IMR-90 (cell line): ENCODE measurements at regions not wholly inside any gene's neighbourhood (a gene's known extent, or its start where the extent isn't known, plus 50 kb on each side); places are given as distances from the start of the nearest gene placed in this dataset.
A peak's percentile ranks its signal among the peaks of the same experiment; 100 is the strongest.

Experiments used
- ATAC-seq: fragments of 200-7000 bp; cut with Tn5 transposase; 2 replicates; pipeline ENCODE4 v1.9.1; 2020; ENCODE audit warnings: low read depth, mild to moderate bottlenecking, moderate library complexity
- BruUV-seq: library from RNA; stranded (reverse); fragments of 400-500 nt; replicated peaks from 2 replicates; lab custom pipeline; 2021; lab: Mats Ljungman, UMichigan
- CTCF ChIA-PET: fragments of 300-600 bp; formaldehyde crosslinking; extraction: SDS; loops from one replicate; lab custom pipeline; 2021; ENCODE audit warnings: antibody characterized with exemption; lab: Yijun Ruan, JAX
- POLR2A ChIA-PET: fragments of 300-600 bp; sonication (Branson Sonifier 250); formaldehyde crosslinking; loops from one replicate; lab custom pipeline; 2022; ENCODE audit warnings: antibody characterized with exemption; ENCODE audit not compliant: unreplicated experiment; lab: Charles Lee
- DNase-seq: peaks from one replicate; pipeline ENCODE4 v3.0.0; 2013
- H2AFZ ChIP-seq: replicated peaks from 2 replicates; pipeline ENCODE3; 2013; ENCODE audit warnings: low read length, mild to moderate bottlenecking; ENCODE audit not compliant: poor library complexity
- H2AK5ac ChIP-seq: 2 replicates; pipeline ENCODE4 v1.6.1; 2013; ENCODE audit warnings: low read depth, low read length, inconsistent platforms
- H2AK9ac ChIP-seq: replicated peaks from 2 replicates; pipeline ENCODE3; 2013; ENCODE audit warnings: mild to moderate bottlenecking, low read depth, low read length, moderate library complexity; ENCODE audit not compliant: poor library complexity
- H2BK120ac ChIP-seq: 2 replicates; pipeline ENCODE4 v1.6.1; 2013; ENCODE audit warnings: low read depth, low read length, inconsistent platforms
- H2BK15ac ChIP-seq: 3 replicates; pipeline ENCODE4 v1.6.1; 2013; ENCODE audit warnings: low read depth, low read length, inconsistent platforms
- H2BK20ac ChIP-seq: 2 replicates; pipeline ENCODE4 v1.6.1; 2013; ENCODE audit warnings: low read depth, mild to moderate bottlenecking, inconsistent platforms, low read length, moderate library complexity
- H2BK5ac ChIP-seq: 2 replicates; pipeline ENCODE4 v1.6.1; 2013; ENCODE audit warnings: mild to moderate bottlenecking, low read depth, low read length, inconsistent platforms; ENCODE audit not compliant: poor library complexity, severe bottlenecking
- H3K14ac ChIP-seq: replicated peaks from 2 replicates; pipeline ENCODE4 v1.6.1; 2013; ENCODE audit warnings: low read depth, low read length, inconsistent platforms
- H3K18ac ChIP-seq: 2 replicates; pipeline ENCODE4 v1.6.1; 2013; ENCODE audit warnings: low read depth, low read length, control low read depth
- H3K23ac ChIP-seq: 2 replicates; pipeline ENCODE4 v1.6.1; 2013; ENCODE audit warnings: low read depth, low read length, inconsistent platforms
- H3K27ac ChIP-seq: 2 replicates; pipeline ENCODE4 v1.5.1; 2013; ENCODE audit warnings: mild to moderate bottlenecking, control low read depth, low read length; ENCODE audit not compliant: insufficient read depth
- H3K27me3 ChIP-seq: 2 replicates; pipeline ENCODE4 v1.6.1; 2013; ENCODE audit warnings: low read length; ENCODE audit not compliant: control insufficient read depth, insufficient read depth
- H3K36me3 ChIP-seq: 2 replicates; pipeline ENCODE4 v1.6.1; 2013; ENCODE audit warnings: low read length, mixed read lengths; ENCODE audit not compliant: control insufficient read depth, insufficient read depth
- H3K4ac ChIP-seq: 2 replicates; pipeline ENCODE4 v1.6.1; 2013; ENCODE audit warnings: low read depth, low read length, inconsistent platforms
- H3K4me1 ChIP-seq: 2 replicates; pipeline ENCODE4 v1.6.1; 2013; ENCODE audit warnings: low read length, mixed read lengths; ENCODE audit not compliant: control insufficient read depth, insufficient read depth
- H3K4me2 ChIP-seq: 2 replicates; pipeline ENCODE4 v1.6.1; 2013; ENCODE audit warnings: low read depth, mild to moderate bottlenecking, control low read depth, low read length, moderate library complexity
- H3K4me3 ChIP-seq: 2 replicates; pipeline ENCODE4 v1.5.1; 2013; ENCODE audit warnings: low read depth, mild to moderate bottlenecking, control low read depth, low read length, moderate library complexity; ENCODE audit not compliant: insufficient read depth
- H3K56ac ChIP-seq: 2 replicates; pipeline ENCODE4 v1.6.1; 2013; ENCODE audit warnings: low read length, inconsistent platforms; ENCODE audit not compliant: insufficient read depth; ENCODE audit errors: extremely low read depth
- H3K79me1 ChIP-seq, 2 experiments: 2 replicates each; pipeline ENCODE4 v1.6.1; 2013; ENCODE audit warnings: low read length in 2 of 2, inconsistent platforms in 1 of 2, low read depth in 1 of 2
- H3K9ac ChIP-seq: 2 replicates; pipeline ENCODE4 v1.6.1; 2013; ENCODE audit warnings: low read depth, low read length, control low read depth
- H3K9me1 ChIP-seq: 2 replicates; pipeline ENCODE4 v1.6.1; 2013; ENCODE audit warnings: low read length, inconsistent platforms; ENCODE audit not compliant: insufficient read depth
- H3K9me3 ChIP-seq: 2 replicates; pipeline ENCODE4 v1.6.1; 2013; ENCODE audit warnings: low read length; ENCODE audit not compliant: control insufficient read depth, insufficient read depth
- H4K20me1 ChIP-seq: 2 replicates; pipeline ENCODE4 v1.6.1; 2013; ENCODE audit warnings: low read length, inconsistent platforms; ENCODE audit not compliant: insufficient read depth
- H4K5ac ChIP-seq: 2 replicates; pipeline ENCODE4 v1.6.1; 2013; ENCODE audit warnings: mild to moderate bottlenecking, low read depth, low read length, control low read depth
- H4K8ac ChIP-seq, 2 experiments: 2 replicates each; pipeline ENCODE4 v1.6.1; 2013; ENCODE audit warnings: low read depth in 2 of 2, low read length in 2 of 2, control low read depth in 1 of 2, inconsistent platforms in 1 of 2
- H4K91ac ChIP-seq: 2 replicates; pipeline ENCODE4 v1.6.1; 2013; ENCODE audit warnings: low read depth, low read length, inconsistent platforms; ENCODE audit not compliant: insufficient read depth
- BHLHE40 ChIP-seq: fragments of 150-350 bp; IDR thresholded peaks from 2 replicates; pipeline ENCODE4 v1.6.1; 2016; ENCODE audit warnings: mild to moderate bottlenecking, low read depth, low read length
- CEBPB ChIP-seq: IDR thresholded peaks from 2 replicates; pipeline ENCODE4 v1.6.1; 2012; ENCODE audit warnings: low read depth, low read length, improper control_type of control experiment
- CHD1 ChIP-seq: IDR thresholded peaks from 2 replicates; pipeline ENCODE4 v1.6.1; 2012; ENCODE audit warnings: low read depth, low read length, improper control_type of control experiment
- MAZ ChIP-seq: IDR thresholded peaks from 2 replicates; pipeline ENCODE4 v1.6.1; 2012; ENCODE audit warnings: low read depth, mild to moderate bottlenecking, low read length, improper control_type of control experiment, moderate library complexity, borderline replicate concordance
- NFE2L2 ChIP-seq: fragments of 150-350 bp; IDR thresholded peaks from 2 replicates; pipeline ENCODE4 v1.6.1; 2016; ENCODE audit warnings: low read depth, mild to moderate bottlenecking, low read length
- USF2 ChIP-seq: fragments of 150-350 bp; IDR thresholded peaks from 2 replicates; pipeline ENCODE4 v1.6.1; 2017; ENCODE audit warnings: mild to moderate bottlenecking, antibody characterized with exemption, low read length, low read depth
- WGBS, 2 experiments: methylation state at CpG; one replicate each; pipeline versions ENCODE4 v1.1.5 to v1.1.7; 2013; ENCODE audit warnings: missing lambda C conversion rate in 2 of 2; ENCODE audit not compliant: insufficient read length in 1 of 2; ENCODE audit errors: extremely low coverage in 2 of 2; 5-methylcytosine and 5-hydroxymethylcytosine counted together
- dilution Hi-C: fragments of 300-500 bp; cut with HindIII; formaldehyde crosslinking; loops from one replicate; pipeline ENCODE4 v1.14.3; 2018; ENCODE audit warnings: low sequenced_read_pairs; ENCODE audit not compliant: unreplicated experiment
- in situ Hi-C: fragments of 300-500 bp; cut with MboI; formaldehyde crosslinking; loops from 3 replicates; pipeline ENCODE4 v1.14.3; 2019; ENCODE audit warnings: low sequenced_read_pairs, inconsistent platforms, mixed read lengths
- intact Hi-C: fragments of 100-400 bp; cut with micrococcal nuclease; formaldehyde crosslinking; loops from 2 replicates; pipeline ENCODE4 v1.10.0; 2022

DNA sequence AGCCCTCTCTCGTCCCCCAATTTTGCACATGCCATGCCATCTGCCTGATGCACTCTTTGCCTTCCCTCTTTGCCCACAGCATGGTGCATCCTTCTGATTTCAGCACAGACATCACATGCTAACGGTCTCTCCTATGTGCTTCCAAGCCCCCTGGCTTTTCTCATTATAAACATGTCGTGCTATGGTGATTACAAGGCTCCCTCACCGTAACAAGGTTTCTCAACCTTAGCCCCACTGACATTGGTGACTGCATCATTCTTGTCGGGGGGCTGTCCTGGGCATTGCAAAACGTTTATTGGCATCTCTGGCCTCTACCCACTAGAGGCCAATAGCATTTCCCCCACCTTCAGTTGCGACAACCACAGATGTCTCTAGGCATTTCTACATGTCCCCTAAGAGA, 187.2 kb downstream of the TFAP2C start:
- ChIA-PET CTCF (no interaction called here), POLR2A (no interaction called here)
- Histone ChIP-seq H3K4me3 (no peak overlapping the region), H3K14ac (no peak overlapping the region), H3K36me3 (no peaks in the 10 kb centered on the region), H3K56ac (no peak overlapping the region), H4K8ac (no peak overlapping the region), H3K27me3 (peaks cover 14% of the 10 kb centered on the region), H3K4ac (no peak overlapping the region), H4K5ac (no peak overlapping the region), H2AFZ (no peak overlapping the region), H3K9me3 (no peaks in the 10 kb centered on the region; the same call in 1 of the 2 replicates), H3K4me2 (no peak overlapping the region), H3K23ac (no peak overlapping the region), H3K27ac (no peak overlapping the region), H3K18ac (no peak overlapping the region), H2BK5ac (no peak overlapping the region), H3K9me1 (no peaks in the 10 kb centered on the region), H3K9ac (no peak overlapping the region), H4K91ac (no peak overlapping the region), H2BK120ac (no peak overlapping the region), H2AK9ac (no peak overlapping the region), H3K4me1 (no peaks in the 10 kb centered on the region), H2BK20ac (no peak overlapping the region), H2BK15ac (no peak overlapping the region), H4K20me1 (no peaks in the 10 kb centered on the region), H2AK5ac (no peak overlapping the region), H3K79me1 (no peaks in the 10 kb centered on the region)
- DNase-seq (no peak), ATAC-seq (no peak)
- intact Hi-C loops: no loop called here
- BruUV-seq: no TSS peak
- WGBS, 2 experiments: 47% methylated on average over 2 of the region's 7 CpGs; no CpG with 5 or more reads in 1 of the 2 experiments
- no peak for TF ChIP-seq BHLHE40
- no peak for TF ChIP-seq MAZ
- TF ChIP-seq USF2: no peak
- TF ChIP-seq CEBPB: 0 out of 2 replicates have a peak, but pooled peaks have one; percentile 37
- TF ChIP-seq CHD1: no peak
- TF ChIP-seq NFE2L2: no peak
- in situ Hi-C loops: no loop called here
- dilution Hi-C loops: no loop called here
